ENCODE measurements at regions not wholly inside any gene's neighbourhood (a gene's known extent, or its start where the extent isn't known, plus 50 kb on each side); places are given as distances from the start of the nearest gene placed in this dataset.

GRCh38 chr6:12371641-12372146 lies 81.5 kb downstream of the EDN1 start:
- Histone ChIP-seq H2BK120ac (replicated peaks; ENCODE audit: low read depth, low read length) (no peak overlapping the region), H2BK20ac (ENCODE audit: low read length) (no peak overlapping the region), H3K18ac (ENCODE audit: extremely low read depth, low read length) (no peak overlapping the region), H4K8ac (ENCODE audit: extremely low read depth, insufficient read depth, low read length) (no peak overlapping the region), H2BK5ac (ENCODE audit: low read depth, low read length) (no peak overlapping the region), H2BK12ac (ENCODE audit: low read depth, low read length) (no peak overlapping the region), H4K91ac (replicated peaks; ENCODE audit: insufficient read length, low read length) (no peak overlapping the region), H2BK15ac (ENCODE audit: low read length) (no peak overlapping the region), H3K27ac (ENCODE audit: low read depth, low read length) (no peak overlapping the region), H3K9ac (replicated peaks in 1 of 4; ENCODE audit: extremely low read depth in 1 of 4, low read depth in 3 of 4, low read length in 3 of 4) (no peak overlapping the region), H3K9me3 (ENCODE audit: insufficient read depth in 2 of 2, low read depth in 1 of 2, low read length in 1 of 2) (no peaks in the 10 kb centered on the region), H2AFZ (ENCODE audit: low read length) (no peak overlapping the region), H3K36me3 (ENCODE audit: control insufficient read depth in 2 of 4, insufficient read depth in 4 of 4, low read length in 3 of 4) (no peaks in the 10 kb centered on the region), H4K5ac (ENCODE audit: insufficient read length, low read depth, low read length) (no peak overlapping the region), H3K14ac (ENCODE audit: insufficient read length) (no peak overlapping the region), H3K23me2 (ENCODE audit: low read depth, low read length) (no peaks in the 10 kb centered on the region), H2AK5ac (ENCODE audit: low read depth, low read length) (no peak overlapping the region), H3K4me2 (ENCODE audit: insufficient read depth in 1 of 2, low read depth in 2 of 2, low read length in 2 of 2) (no peak overlapping the region), H3K79me2 (ENCODE audit: control insufficient read depth in 1 of 2, insufficient read depth in 2 of 2, low read length in 2 of 2) (no peaks in the 10 kb centered on the region), H3K4me1 (replicated peaks in 1 of 4; ENCODE audit: control insufficient read depth in 3 of 4, insufficient read depth in 4 of 4, low read length in 3 of 4) (peaks cover 0 to 2% (median under 1%) of the 10 kb centered on the region in 4 experiments; a peak in 3 of 7 replicates), H3K27me3 (replicated peaks in 1 of 4; ENCODE audit: control insufficient read depth in 3 of 4, extremely low read depth in 1 of 4, insufficient read depth in 3 of 4, low read length in 3 of 4) (no peaks in the 10 kb centered on the region), H4K20me1 (replicated peaks in 1 of 2; ENCODE audit: control insufficient read depth in 1 of 2, insufficient read depth in 2 of 2, low read length in 2 of 2) (no peaks in the 10 kb centered on the region), H3K4ac (replicated peaks; ENCODE audit: insufficient read length, low read depth, low read length) (no peak overlapping the region), H3K79me1 (ENCODE audit: low read depth, low read length) (no peaks in the 10 kb centered on the region), H3K56ac (replicated peaks; ENCODE audit: insufficient read length, low read depth, low read length) (no peak overlapping the region), H3K4me3 (ENCODE audit: extremely low read depth in 1 of 4, insufficient read depth in 2 of 4, low read depth in 3 of 4, low read length in 4 of 4) (no peak overlapping the region), H3K23ac (ENCODE audit: insufficient read length) (no peak overlapping the region)
- DNase-seq (ENCODE audit: low read depth in 1 of 2, low spot score in 2 of 2) (no peak), FAIRE-seq (no peak)
- TF ChIP-seq YY1 (IDR thresholded peaks at IDR 0.05; ENCODE audit: low read depth, low read length) (no peak), JUN (IDR thresholded peaks at IDR 0.05; ENCODE audit: low read depth, low read length) (no peak), HDAC6 (IDR thresholded peaks at IDR 0.05; ENCODE audit: low read depth, low read length) (no peak), SP4 (IDR thresholded peaks at IDR 0.05; ENCODE audit: low read length) (no peak), EZH2 (IDR thresholded peaks at IDR 0.05; ENCODE audit: low read depth, low read length, severe bottlenecking) (no peak), CBX5 (IDR thresholded peaks at IDR 0.05; ENCODE audit: low read depth, low read length) (no peak), EGR1 (IDR thresholded peaks at IDR 0.05; ENCODE audit: borderline replicate concordance, low read depth, low read length) (no peak), RAD21 (IDR thresholded peaks at IDR 0.05 in 1 of 2, conservative IDR thresholded peaks at IDR 0.05 in 1 of 2; ENCODE audit: low read depth in 2 of 2, low read length in 2 of 2) (no peak), TEAD4 (IDR thresholded peaks at IDR 0.05; ENCODE audit: low read depth, low read length) (no peak)
- TF ChIP-seq, protein P1, sequence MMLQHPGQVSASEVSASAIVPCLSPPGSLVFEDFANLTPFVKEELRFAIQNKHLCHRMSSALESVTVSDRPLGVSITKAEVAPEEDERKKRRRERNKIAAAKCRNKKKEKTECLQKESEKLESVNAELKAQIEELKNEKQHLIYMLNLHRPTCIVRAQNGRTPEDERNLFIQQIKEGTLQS (IDR thresholded peaks at IDR 0.05; ENCODE audit: insufficient read depth, low read depth, low read length), result no peak
- POLR2A ChIA-PET (ENCODE audit: partially characterized antibody), result no interaction called here
- 90% methylated on average over 3 of the region's 3 CpGs; no CpG with 5 or more reads in 1 of the 2 experiments for WGBS, 2 experiments (ENCODE audit: extremely low coverage in 1 of 2, insufficient coverage in 1 of 2, insufficient read length in 1 of 2, insufficient replicate concordance in 2 of 2, low coverage in 1 of 2, low lambda C conversion rate in 2 of 2, missing lambda C conversion rate in 1 of 2)
- CTCF ChIA-PET (ENCODE audit: partially characterized antibody), result interaction anchor here (0.9 kb wide), 1 partner anchor 111 kb away, joined by 3 read pairs; no protein-coding TSS in a partner anchor

Measured in H1 (cell line).